ENCODE measurements at regions not wholly inside any gene's neighbourhood (a gene's known extent, or its start where the extent isn't known, plus 50 kb on each side); places are given as distances from the start of the nearest gene placed in this dataset.

- TF ChIP-seq CTCF (IDR thresholded peaks at IDR 0.05) (no peak), RAD21 (IDR thresholded peaks at IDR 0.05; ENCODE audit: low read length) (no peak), NFIC (IDR thresholded peaks at IDR 0.05; ENCODE audit: borderline replicate concordance) (no peak), USF2 (IDR thresholded peaks at IDR 0.05; ENCODE audit: borderline replicate concordance, low read depth, low read length) (no peak), SIN3A (IDR thresholded peaks at IDR 0.05; ENCODE audit: borderline replicate concordance, low read depth, low read length) (no peak), NRF1 (IDR thresholded peaks at IDR 0.05; ENCODE audit: low read depth, low read length) (no peak), FOXJ3 (CRISPR knock-in tag; IDR thresholded peaks at IDR 0.05) (no peak)
These were observed 1586.9 kb downstream of the TECRL start (continued) for GRCh38 chr4:62822306-62822705.

- no peak overlapping the region for H3K27ac ChIP-seq (ENCODE audit: low read depth in 2 of 2, low read length in 1 of 2)
- no peaks in the 10 kb centered on the region for H3F3A ChIP-seq (replicated peaks; ENCODE audit: insufficient read depth)
- TF ChIP-seq USF1 (IDR thresholded peaks at IDR 0.05; ENCODE audit: borderline replicate concordance, low read depth) = no peak
- TF ChIP-seq POLR2AphosphoS5 (IDR thresholded peaks at IDR 0.05; ENCODE audit: low read depth, low read length) = no peak
- TF ChIP-seq MEF2A (IDR thresholded peaks at IDR 0.05; ENCODE audit: borderline replicate concordance, low read depth) = no peak
- TF ChIP-seq ZBTB33 (IDR thresholded peaks at IDR 0.05; ENCODE audit: borderline replicate concordance, low read depth) = no peak
- TF ChIP-seq YY1 (IDR thresholded peaks at IDR 0.05; ENCODE audit: low read depth) = no peak
- H3K36me3 ChIP-seq (replicated peaks in 1 of 2; ENCODE audit: control insufficient read depth in 1 of 2, insufficient read depth in 2 of 2, low read length in 1 of 2) = no peaks in the 10 kb centered on the region
- no peaks in the 10 kb centered on the region for H3K27me3 ChIP-seq (ENCODE audit: insufficient read depth)
- 46% methylated on average over 24 of the region's 25 CpGs for WGBS (ENCODE audit: low lambda C conversion rate)
- no peak overlapping the region for H3K9ac ChIP-seq
- peak; percentile 16 for DNase-seq
- H3K9me3 ChIP-seq = no peaks in the 10 kb centered on the region
- H3K4me2 ChIP-seq = no peak overlapping the region
- ChIA-PET POLR2A (no interaction called here), CTCF (no interaction called here)
- no peaks in the 10 kb centered on the region for H3K9me2 ChIP-seq
- no peaks in the 10 kb centered on the region for H3K4me1 ChIP-seq (ENCODE audit: control insufficient read depth in 1 of 2, insufficient read depth in 2 of 2, low read depth in 1 of 2, low read length in 1 of 2)
- H4K20me1 ChIP-seq (ENCODE audit: insufficient read depth) = no peaks in the 10 kb centered on the region
- H3K79me2 ChIP-seq (ENCODE audit: insufficient read depth) = no peaks in the 10 kb centered on the region
- H3K4me3 ChIP-seq (ENCODE audit: low read depth in 2 of 2, low read length in 1 of 2) = no peak overlapping the region; a peak in 1 of 4 replicates
- H2AFZ ChIP-seq (ENCODE audit: low read depth) = no peak overlapping the region
These were observed 1592.7 kb downstream of the TECRL start for GRCh38 chr4:62816566-62816965.
